GM12892 (cell line): ENCODE measurements at regions not wholly inside any gene's neighbourhood (a gene's known extent, or its start where the extent isn't known, plus 50 kb on each side); places are given as distances from the start of the nearest gene placed in this dataset.

Experiments
- POLR2A ChIP-seq: IDR thresholded peaks from 2 replicates; pipeline ENCODE4 v1.6.1; 2011; ENCODE audit warnings: low read depth, low read length, control low read depth
- POLR2AphosphoS5 ChIP-seq: IDR thresholded peaks from 2 replicates; pipeline ENCODE4 v1.6.1; 2011; ENCODE audit warnings: low read depth, low read length, control low read depth

GRCh38 chr19:56966697-56967299 is 126.3 kb upstream of the PEG3 start:
- TF ChIP-seq POLR2AphosphoS5 (no peak), POLR2A (no peak)
